A549 (cell line): ENCODE measurements at regions not wholly inside any gene's neighbourhood (a gene's known extent, or its start where the extent isn't known, plus 50 kb on each side); places are given as distances from the start of the nearest gene placed in this dataset.

Experiments
- CBX2 ChIP-seq: fragments of 200-600 bp; sonication (generic); IDR thresholded peaks from 2 replicates; pipeline ENCODE4 v1.6.1; 2016; ENCODE audit warnings: low read depth, mild to moderate bottlenecking, borderline replicate concordance
- CBX8 ChIP-seq: fragments of 200-600 bp; sonication (generic); IDR thresholded peaks from 2 replicates; pipeline ENCODE4 v1.6.1; 2016
- CTCF ChIP-seq: fragments of >200 bp; sonication (Bioruptor Twin); formaldehyde crosslinking; IDR thresholded peaks from 3 replicates; pipeline ENCODE4 v1.5.1; 2016
- E2F6 ChIP-seq: IDR thresholded peaks from 2 replicates; pipeline ENCODE4 v1.6.1; 2012; ENCODE audit warnings: low read depth, borderline replicate concordance
- EHMT2 ChIP-seq: fragments of 200-600 bp; sonication (generic); IDR thresholded peaks from 2 replicates; pipeline ENCODE4 v1.6.1; 2016; ENCODE audit warnings: antibody characterized with exemption, low read depth, mild to moderate bottlenecking, moderate library complexity
- EP300 ChIP-seq, 2 experiments: fragments of >200 bp; sonication (Bioruptor Twin); formaldehyde crosslinking; IDR thresholded peaks; 2 replicates in 1 of 2; 3 replicates in 1 of 2; pipeline ENCODE4 v1.6.1; 2016 to 2017
- POLR2A ChIP-seq: IDR thresholded peaks from 2 replicates; pipeline ENCODE4 v1.6.1; 2012; ENCODE audit warnings: mild to moderate bottlenecking, low read length
- POLR2AphosphoS2 ChIP-seq: conservative IDR thresholded peaks from 2 replicates; pipeline ENCODE4 v1.6.1; 2012; ENCODE audit warnings: low read length, improper control_type of control experiment, inconsistent platforms
- RFX5 ChIP-seq: fragments of 450-650 bp; IDR thresholded peaks from 2 replicates; pipeline ENCODE4 v1.7.1; 2014; ENCODE audit warnings: antibody characterized with exemption, mild to moderate bottlenecking, moderate library complexity
- RNF2 ChIP-seq: fragments of 200-600 bp; sonication (generic); IDR thresholded peaks from 2 replicates; pipeline ENCODE4 v1.6.1; 2016; ENCODE audit warnings: low read depth, mild to moderate bottlenecking, antibody characterized with exemption, moderate library complexity, borderline replicate concordance

- TF ChIP-seq CTCF (no peak), POLR2A (no peak), CBX2 (no peak), RFX5 (no peak), EHMT2 (no peak), RNF2 (no peak), CBX8 (no peak), E2F6 (no peak), EP300 (IDR thresholded peaks at IDR 0.05) (no peak), POLR2AphosphoS2 (no peak)
Measured at GRCh38 chr9:114732823-114733222, 50.8 kb upstream of the TEX48 start.
